Right atrium auricular region (tissue), 2 donors: ENCODE measurements at regions not wholly inside any gene's neighbourhood (a gene's known extent, or its start where the extent isn't known, plus 50 kb on each side); places are given as distances from the start of the nearest gene placed in this dataset.

ENCODE experiments used
- DNase-seq: peaks from one replicate; pipeline ENCODE4 v3.0.0-alpha.2; 2019; ENCODE audit warnings: low spot score
- H3K27ac ChIP-seq, 2 donors: fragments of 200-600 bp; sonication (generic); 1 replicate in 1 of 2; 2 replicates in 1 of 2; pipeline ENCODE4 v1.5.1; 2016 to 2019
- H3K27me3 ChIP-seq, 2 donors: fragments of 200-600 bp; sonication (generic); one replicate each; pipeline versions ENCODE4 v1.5.1 to v1.6.0; 2017 to 2019
- H3K36me3 ChIP-seq: fragments of 200-600 bp; sonication (generic); one replicate; pipeline ENCODE4 v1.5.1; 2016
- H3K4me1 ChIP-seq, 2 donors: fragments of 200-600 bp; sonication (generic); one replicate each; pipeline versions ENCODE4 v1.5.1 to v1.6.0; 2017 to 2019
- H3K4me3 ChIP-seq, 2 donors: fragments of 200-600 bp; sonication (generic); 1 replicate in 1 of 2; 2 replicates in 1 of 2; pipeline ENCODE4 v1.5.1; 2017 to 2019; ENCODE audit warnings: mild to moderate bottlenecking in 1 of 2, moderate library complexity in 1 of 2
- H3K9me3 ChIP-seq, 2 donors: fragments of 200-600 bp; sonication (generic); one replicate each; pipeline ENCODE4 v1.5.1; 2019
- CTCF ChIP-seq, 2 donors: fragments of 200-600 bp; sonication (generic); IDR thresholded peaks; one replicate each; pipeline ENCODE4 v1.5.1; 2019; ENCODE audit warnings: antibody characterized with exemption in 2 of 2

DNA sequence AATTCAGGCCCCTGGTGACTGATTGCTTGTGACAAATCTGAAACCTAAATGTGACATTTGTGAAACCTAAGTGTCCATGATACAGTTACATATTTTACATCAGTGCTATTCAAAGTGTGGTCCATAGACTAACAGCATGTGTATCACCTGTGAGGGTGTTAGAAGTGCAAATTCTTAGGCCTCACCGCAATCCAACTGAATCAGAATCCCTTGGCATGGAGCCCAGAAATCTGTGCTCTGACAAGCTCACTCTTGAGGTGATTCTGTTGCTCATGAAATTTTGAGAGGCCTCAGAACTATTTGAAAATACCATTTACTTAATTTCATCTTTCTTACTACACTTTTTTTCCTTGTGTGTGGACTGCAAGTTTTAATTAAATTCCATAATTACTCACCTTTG is 587.9 kb downstream of the ADGRL2 start:
- Histone ChIP-seq H3K36me3 (no peaks in the 10 kb centered on the region), H3K4me3 (no peak overlapping the region), H3K27ac (no peak overlapping the region), H3K4me1 (no peaks in the 10 kb centered on the region), H3K9me3 (no peaks in the 10 kb centered on the region), H3K27me3 (no peaks in the 10 kb centered on the region)
- no peak for TF ChIP-seq CTCF (IDR thresholded peaks at IDR 0.05)
- no peak for DNase-seq

- no peak for TF ChIP-seq CTCF (IDR thresholded peaks at IDR 0.05)
- Histone ChIP-seq H3K4me1 (no peaks in the 10 kb centered on the region), H3K4me3 (no peak overlapping the region), H3K36me3 (no peaks in the 10 kb centered on the region), H3K27me3 (no peaks in the 10 kb centered on the region), H3K9me3 (no peaks in the 10 kb centered on the region), H3K27ac (no peak overlapping the region)
- no peak for DNase-seq
These were observed 586.3 kb downstream of the ADGRL2 start for GRCh38 chr1:82387012-82387366.

DNA sequence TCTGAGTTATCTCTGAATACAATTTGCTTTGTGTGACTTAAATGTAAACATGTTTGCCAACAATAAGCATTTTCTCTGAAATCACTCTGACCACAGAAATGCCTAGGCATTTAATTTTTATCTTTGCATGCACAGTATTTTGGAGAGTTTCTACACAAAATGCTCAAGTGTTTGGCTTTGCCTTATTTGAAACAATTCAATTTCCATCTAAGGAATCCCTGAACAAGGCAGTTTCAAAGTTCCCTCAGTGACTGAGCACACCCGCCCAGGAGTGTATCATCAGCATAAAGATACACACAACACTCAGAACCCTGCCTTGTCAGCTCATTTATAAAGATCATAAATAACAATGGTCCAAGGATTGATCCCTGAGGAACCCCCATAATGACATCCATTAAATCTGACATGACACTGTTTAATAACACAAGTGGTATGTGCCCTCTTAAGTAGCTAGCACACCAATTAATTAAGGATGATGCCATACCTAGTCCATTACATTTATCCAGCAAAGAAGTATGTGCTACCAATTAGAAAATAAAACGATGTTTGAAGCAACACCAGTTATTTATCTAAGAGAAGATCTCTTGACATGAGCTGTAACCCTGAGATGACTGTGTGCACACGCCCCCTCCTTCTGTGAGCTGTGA is 585.8 kb downstream of the ADGRL2 start:
- Histone ChIP-seq H3K9me3 (no peaks in the 10 kb centered on the region), H3K4me1 (no peaks in the 10 kb centered on the region), H3K27ac (no peak overlapping the region), H3K27me3 (no peaks in the 10 kb centered on the region), H3K4me3 (no peak overlapping the region), H3K36me3 (no peaks in the 10 kb centered on the region)
- TF ChIP-seq CTCF (IDR thresholded peaks at IDR 0.05): no peak
- DNase-seq: no peak

DNA sequence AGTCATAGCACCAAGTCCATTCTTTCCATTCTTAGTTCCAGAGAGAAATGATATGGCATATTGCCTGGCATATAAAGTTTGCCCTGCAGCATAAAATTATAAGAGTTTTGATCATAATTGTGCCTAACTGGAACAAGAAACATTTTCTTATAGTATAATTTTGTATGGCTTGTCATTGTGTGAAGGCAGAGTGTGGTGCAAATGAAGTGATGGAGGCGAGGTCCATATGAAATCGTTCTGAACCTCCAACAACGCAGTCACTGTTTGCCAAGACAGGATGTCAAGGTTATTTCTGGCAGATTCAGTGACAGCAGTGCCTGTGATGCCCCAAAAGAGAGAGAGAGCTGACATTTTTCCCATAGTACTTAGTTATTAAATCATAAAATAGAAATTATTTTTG is 584.0 kb downstream of the ADGRL2 start:
- Histone ChIP-seq H3K27me3 (no peaks in the 10 kb centered on the region), H3K4me1 (no peaks in the 10 kb centered on the region), H3K36me3 (no peaks in the 10 kb centered on the region), H3K9me3 (no peaks in the 10 kb centered on the region), H3K27ac (no peak overlapping the region), H3K4me3 (no peak overlapping the region)
- no peak for DNase-seq
- TF ChIP-seq CTCF (IDR thresholded peaks at IDR 0.05): no peak

DNA sequence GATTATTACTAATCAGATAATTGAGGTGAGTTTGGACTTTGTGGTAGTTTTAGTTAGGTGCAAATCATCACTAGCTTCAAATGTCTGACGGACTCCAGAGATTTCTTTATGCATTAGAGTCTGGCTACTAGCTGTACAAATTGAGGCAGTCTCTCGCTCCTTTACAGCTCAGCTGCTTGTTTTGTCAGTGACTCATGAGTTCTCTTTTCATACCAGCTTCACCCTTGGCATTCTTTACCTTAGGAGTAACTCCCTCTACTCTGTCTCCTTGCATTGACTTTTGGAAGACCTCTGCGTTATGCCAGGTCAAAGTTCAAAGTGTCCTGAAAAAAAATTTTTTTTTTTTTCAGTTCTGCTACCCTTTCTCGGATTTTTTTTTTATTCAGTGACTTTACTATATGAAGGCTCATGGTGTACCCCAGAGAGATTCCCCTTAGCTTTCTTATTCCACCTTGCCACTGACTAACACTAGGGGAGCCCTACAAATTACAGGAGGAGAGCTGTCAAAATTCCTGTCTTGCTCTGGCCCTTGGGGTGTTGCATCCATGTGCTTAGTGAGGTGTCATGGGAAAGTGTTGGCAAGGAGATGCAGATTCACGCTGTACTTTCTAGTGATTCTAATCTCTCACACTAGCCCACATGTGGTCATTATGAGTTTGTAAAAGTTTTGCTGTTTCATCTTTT is 576.6 kb downstream of the ADGRL2 start:
- Histone ChIP-seq H3K27me3 (no peaks in the 10 kb centered on the region), H3K27ac (no peak overlapping the region), H3K4me3 (no peak overlapping the region), H3K9me3 (no peaks in the 10 kb centered on the region), H3K4me1 (no peaks in the 10 kb centered on the region), H3K36me3 (no peaks in the 10 kb centered on the region)
- TF ChIP-seq CTCF (IDR thresholded peaks at IDR 0.05): no peak
- DNase-seq: no peak

GRCh38 chr1:82373710-82374109 is 573.0 kb downstream of the ADGRL2 start:
- Histone ChIP-seq H3K36me3 (no peaks in the 10 kb centered on the region), H3K27ac (no peak overlapping the region), H3K9me3 (no peaks in the 10 kb centered on the region), H3K4me1 (no peaks in the 10 kb centered on the region), H3K27me3 (no peaks in the 10 kb centered on the region), H3K4me3 (no peak overlapping the region)
- DNase-seq: no peak
- no peak for TF ChIP-seq CTCF (IDR thresholded peaks at IDR 0.05)
